ENCODE measurements at regions not wholly inside any gene's neighbourhood (a gene's known extent, or its start where the extent isn't known, plus 50 kb on each side); places are given as distances from the start of the nearest gene placed in this dataset.

- no peak for DNase-seq
- intact Hi-C loops (cut with DNase I): no loop called here
Observed at GRCh38 chr4:130099105-130099504, 1003.2 kb downstream of the C4orf33 start.

GRCh38 chr4:130110189-130110588, 1014.2 kb downstream of the C4orf33 start:
- intact Hi-C loops (cut with DNase I): no loop called here
- no peak for DNase-seq

- intact Hi-C loops (cut with DNase I): no loop called here
- DNase-seq: no peak
Observed at GRCh38 chr4:130110770-130111169, 1014.8 kb downstream of the C4orf33 start.

- no peak for DNase-seq
- intact Hi-C loops (cut with DNase I): no loop called here
Observed at GRCh38 chr4:130124066-130124465, 1028.1 kb downstream of the C4orf33 start.

- DNase-seq: no peak
- intact Hi-C loops (cut with DNase I): no loop called here
Observed at GRCh38 chr4:130125467-130125866, 1029.5 kb downstream of the C4orf33 start.

- intact Hi-C loops (cut with DNase I): no loop called here
- DNase-seq: no peak
Observed at GRCh38 chr4:130127297-130127696, 1031.3 kb downstream of the C4orf33 start.

GRCh38 chr4:130131536-130131935, 1035.6 kb downstream of the C4orf33 start:
- intact Hi-C loops (cut with DNase I): no loop called here
- no peak for DNase-seq

- intact Hi-C loops (cut with DNase I): no loop called here
- DNase-seq: no peak
Observed at GRCh38 chr4:130141651-130142050, 1045.7 kb downstream of the C4orf33 start.

GRCh38 chr4:130143656-130144055, 1047.7 kb downstream of the C4orf33 start:
- intact Hi-C loops (cut with DNase I): no loop called here
- DNase-seq: no peak

GRCh38 chr4:130146773-130147172, 1050.8 kb downstream of the C4orf33 start:
- intact Hi-C loops (cut with DNase I): no loop called here
- no peak for DNase-seq

GRCh38 chr4:130147641-130148040, 1051.7 kb downstream of the C4orf33 start:
- DNase-seq: no peak
- intact Hi-C loops (cut with DNase I): no loop called here

- DNase-seq: no peak
- intact Hi-C loops (cut with DNase I): no loop called here
Observed at GRCh38 chr4:130154901-130155300, 1058.9 kb downstream of the C4orf33 start.

GRCh38 chr4:130163701-130164100, 1067.7 kb downstream of the C4orf33 start:
- DNase-seq: no peak
- intact Hi-C loops (cut with DNase I): no loop called here

- DNase-seq: no peak
- intact Hi-C loops (cut with DNase I): no loop called here
Observed at GRCh38 chr4:130165381-130165780, 1069.4 kb downstream of the C4orf33 start.

GRCh38 chr4:130172156-130172555, 1076.2 kb downstream of the C4orf33 start:
- no peak for DNase-seq
- intact Hi-C loops (cut with DNase I): no loop called here

- no peak for DNase-seq
- intact Hi-C loops (cut with DNase I): no loop called here
Observed at GRCh38 chr4:130178106-130178505, 1082.2 kb downstream of the C4orf33 start.

GRCh38 chr4:130183096-130183495, 1087.1 kb downstream of the C4orf33 start:
- no peak for DNase-seq
- intact Hi-C loops (cut with DNase I): no loop called here

- no peak for DNase-seq
- intact Hi-C loops (cut with DNase I): no loop called here
Observed at GRCh38 chr4:130183766-130184165, 1087.8 kb downstream of the C4orf33 start.

- intact Hi-C loops (cut with DNase I): no loop called here
- DNase-seq: no peak
Observed at GRCh38 chr4:130185123-130185522, 1089.2 kb downstream of the C4orf33 start.

GRCh38 chr4:130186931-130187330, 1091.0 kb downstream of the C4orf33 start:
- no peak for DNase-seq
- intact Hi-C loops (cut with DNase I): no loop called here

GRCh38 chr4:130187587-130187986, 1091.6 kb downstream of the C4orf33 start:
- no peak for DNase-seq
- intact Hi-C loops (cut with DNase I): no loop called here

- no peak for DNase-seq
- intact Hi-C loops (cut with DNase I): no loop called here
Observed at GRCh38 chr4:130192787-130193186, 1096.8 kb downstream of the C4orf33 start.

GRCh38 chr4:130197946-130198345, 1102.0 kb downstream of the C4orf33 start:
- intact Hi-C loops (cut with DNase I): no loop called here

GRCh38 chr4:130203571-130203970, 1107.6 kb downstream of the C4orf33 start:
- intact Hi-C loops (cut with DNase I): no loop called here
- DNase-seq: no peak

More at GRCh38 chr4:130197946-130198345, 1102.0 kb downstream of the C4orf33 start:
- no peak for DNase-seq
